Tibial artery (tissue), 4 donors: ENCODE measurements at regions not wholly inside any gene's neighbourhood (a gene's known extent, or its start where the extent isn't known, plus 50 kb on each side); places are given as distances from the start of the nearest gene placed in this dataset.
A peak's percentile ranks its signal among the peaks of the same experiment; 100 is the strongest.

Source experiments
- DNase-seq, 2 donors: peaks; one replicate each; pipeline ENCODE4 v3.0.0-alpha.2; 2019
- H3K27ac ChIP-seq, 2 donors: fragments of 200-600 bp; sonication (generic) in 1 of 2; 1 replicate in 1 of 2; 2 replicates in 1 of 2; pipeline ENCODE4 v1.5.1; 2018 to 2019; ENCODE audit warnings: mild to moderate bottlenecking in 1 of 2
- H3K27me3 ChIP-seq, 2 donors: fragments of 200-600 bp; sonication (generic) in 1 of 2; one replicate each; pipeline versions ENCODE4 v1.5.1 to v1.6.0; 2016 to 2019
- H3K36me3 ChIP-seq, 3 donors: fragments of 200-600 bp; sonication (generic) in 2 of 3; one replicate each; pipeline ENCODE4 v1.5.1; 2016 to 2019; ENCODE audit warnings: mild to moderate bottlenecking in 2 of 3
- H3K4me1 ChIP-seq, 4 donors: fragments of 200-600 bp; sonication (generic) in 2 of 4; 1 replicate in 3 of 4; 2 replicates in 1 of 4; pipeline ENCODE4 v1.5.1; 2016 to 2019
- H3K4me3 ChIP-seq, 2 donors: fragments of 200-600 bp; sonication (generic) in 1 of 2; 1 replicate in 1 of 2; 2 replicates in 1 of 2; pipeline ENCODE4 v1.5.1; 2018 to 2019; ENCODE audit warnings: mild to moderate bottlenecking in 2 of 2
- H3K9me3 ChIP-seq, 3 donors: fragments of 200-600 bp; sonication (generic) in 1 of 3; one replicate each; pipeline ENCODE4 v1.5.1; 2016 to 2019
- intact Hi-C: fragments of 100-400 bp; cut with DNase I; formaldehyde crosslinking; loops from one replicate; pipeline ENCODE4 v1.15.0; 2023; ENCODE audit warnings: low total_unique reads
- TF ChIP-seq, protein P1 (sequence below), 2 experiments: fragments of 200-600 bp in 1 of 2; fragments of 450-650 bp in 1 of 2; IDR thresholded peaks; one replicate each; pipeline ENCODE4 v1.5.1; 2017 to 2019; ENCODE audit warnings: antibody characterized with exemption in 2 of 2, mild to moderate bottlenecking in 1 of 2, moderate library complexity in 1 of 2

DNA sequence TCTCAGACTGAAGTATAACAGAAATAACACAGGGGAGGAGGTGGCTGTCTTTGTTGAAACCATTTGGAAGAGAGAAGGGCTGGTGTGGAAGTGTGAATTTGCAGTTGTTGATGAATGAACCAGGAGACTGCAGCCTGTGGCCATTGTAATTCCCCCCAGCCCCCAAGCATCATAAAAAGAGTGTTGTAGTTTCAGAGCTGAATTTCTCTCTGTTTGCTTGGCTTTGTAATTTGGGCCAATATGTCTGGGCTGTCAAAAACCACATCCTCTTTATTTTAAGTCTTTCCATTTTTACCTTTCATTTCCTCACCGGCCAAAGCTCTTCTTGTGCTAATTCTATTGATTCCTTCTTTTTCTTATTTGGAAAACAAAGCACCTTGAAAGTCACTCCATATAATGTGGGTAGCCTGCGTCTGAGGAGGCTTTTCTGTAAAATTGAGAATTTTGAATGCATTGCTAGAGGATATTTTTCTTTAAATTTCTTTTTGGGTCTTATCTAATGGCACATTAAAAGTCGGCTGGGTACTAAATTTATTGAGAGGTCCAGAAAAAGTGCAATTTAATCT is 383.3 kb downstream of the OSTF1 start:
- H3K4me3 ChIP-seq, result no peak overlapping the region
- no peaks in the 10 kb centered on the region for H3K27me3 ChIP-seq
- H3K9me3 ChIP-seq, result no peaks in the 10 kb centered on the region
- no peaks in the 10 kb centered on the region for H3K36me3 ChIP-seq
- no peaks in the 10 kb centered on the region for H3K4me1 ChIP-seq
- no peak for DNase-seq
- TF ChIP-seq, protein P1, sequence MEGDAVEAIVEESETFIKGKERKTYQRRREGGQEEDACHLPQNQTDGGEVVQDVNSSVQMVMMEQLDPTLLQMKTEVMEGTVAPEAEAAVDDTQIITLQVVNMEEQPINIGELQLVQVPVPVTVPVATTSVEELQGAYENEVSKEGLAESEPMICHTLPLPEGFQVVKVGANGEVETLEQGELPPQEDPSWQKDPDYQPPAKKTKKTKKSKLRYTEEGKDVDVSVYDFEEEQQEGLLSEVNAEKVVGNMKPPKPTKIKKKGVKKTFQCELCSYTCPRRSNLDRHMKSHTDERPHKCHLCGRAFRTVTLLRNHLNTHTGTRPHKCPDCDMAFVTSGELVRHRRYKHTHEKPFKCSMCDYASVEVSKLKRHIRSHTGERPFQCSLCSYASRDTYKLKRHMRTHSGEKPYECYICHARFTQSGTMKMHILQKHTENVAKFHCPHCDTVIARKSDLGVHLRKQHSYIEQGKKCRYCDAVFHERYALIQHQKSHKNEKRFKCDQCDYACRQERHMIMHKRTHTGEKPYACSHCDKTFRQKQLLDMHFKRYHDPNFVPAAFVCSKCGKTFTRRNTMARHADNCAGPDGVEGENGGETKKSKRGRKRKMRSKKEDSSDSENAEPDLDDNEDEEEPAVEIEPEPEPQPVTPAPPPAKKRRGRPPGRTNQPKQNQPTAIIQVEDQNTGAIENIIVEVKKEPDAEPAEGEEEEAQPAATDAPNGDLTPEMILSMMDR (IDR thresholded peaks at IDR 0.05), result no peak
- intact Hi-C loops, result no loop called here
- H3K27ac ChIP-seq, result no peak overlapping the region

GRCh38 chr9:75482566-75482965 is 394.3 kb downstream of the OSTF1 start:
- H3K36me3 ChIP-seq, result no peaks in the 10 kb centered on the region
- H3K9me3 ChIP-seq, result peaks cover 0 to 6% (median 4%) of the 10 kb centered on the region in 3 donors
- H3K27ac ChIP-seq, result no peak overlapping the region
- H3K4me1 ChIP-seq, result peaks cover 0 to 4% (median 0%) of the 10 kb centered on the region in 4 donors
- TF ChIP-seq, protein P1 (IDR thresholded peaks at IDR 0.05), result no peak
- no peaks in the 10 kb centered on the region for H3K27me3 ChIP-seq
- no peak for DNase-seq
- intact Hi-C loops, result no loop called here
- no peak overlapping the region for H3K4me3 ChIP-seq

DNA sequence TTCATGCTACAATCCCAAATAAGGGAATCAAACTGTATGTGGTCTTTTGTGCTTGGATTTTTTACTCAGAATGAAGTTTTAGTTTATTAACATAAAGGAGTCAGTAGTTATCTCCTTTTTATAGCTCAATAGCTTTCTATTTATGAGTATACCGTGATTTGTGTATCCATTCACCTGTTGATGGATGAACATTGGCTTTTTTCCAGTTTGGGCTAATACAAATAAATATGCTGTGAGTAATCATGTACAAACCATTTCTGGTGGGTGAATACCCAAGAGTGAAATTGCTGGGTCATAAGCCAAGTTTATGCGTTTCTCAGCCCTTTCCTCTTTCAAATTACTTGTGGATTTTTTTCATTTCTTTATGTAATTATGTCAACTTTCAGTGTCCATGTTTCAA is 395.3 kb downstream of the OSTF1 start:
- TF ChIP-seq, protein P1 (IDR thresholded peaks at IDR 0.05), result no peak
- DNase-seq, result no peak

DNA sequence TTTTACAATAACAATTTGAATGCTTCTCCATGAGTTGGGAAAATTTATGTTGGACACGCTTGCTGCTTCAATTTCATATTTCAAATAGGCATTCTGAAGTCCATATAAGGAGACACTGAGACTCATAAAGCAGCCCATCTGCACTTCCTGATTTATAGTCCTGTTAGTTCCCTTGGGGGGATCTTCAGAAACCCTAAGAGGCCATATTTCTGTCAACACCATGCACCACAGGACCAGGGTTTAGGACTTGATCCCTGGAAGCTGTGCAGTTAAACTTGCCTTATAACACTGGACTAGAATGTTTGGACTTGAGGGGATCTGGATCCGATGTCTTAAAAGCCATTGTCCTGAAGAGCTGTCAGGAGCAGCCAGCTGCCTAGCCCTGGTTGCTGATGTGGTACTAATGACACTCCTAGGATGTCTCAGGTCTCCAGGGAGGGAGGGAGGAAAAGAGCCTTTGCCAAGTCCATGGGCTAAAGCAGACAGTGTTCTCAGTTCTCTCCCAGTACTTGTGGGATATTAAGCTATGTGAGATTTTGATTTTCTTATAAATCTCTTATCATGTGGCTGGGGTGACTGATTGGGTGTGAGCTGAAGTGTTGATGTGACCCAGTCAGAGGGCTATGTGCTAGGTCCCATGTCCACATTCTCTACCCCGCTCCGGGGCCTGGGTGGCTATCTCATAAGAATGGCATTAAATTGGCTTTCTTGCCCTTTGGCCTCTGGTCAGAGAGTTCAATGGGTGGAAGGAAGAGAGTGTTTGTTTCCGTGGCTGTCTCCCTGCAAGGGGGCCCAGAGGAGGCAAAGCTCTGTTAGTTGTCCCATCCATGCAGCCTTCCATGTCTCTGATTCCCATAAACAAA is 399.8 kb downstream of the OSTF1 start:
- TF ChIP-seq, protein P1 (IDR thresholded peaks at IDR 0.05), result no peak
- Histone ChIP-seq H3K27ac (peak overlapping the region in 1 of 2 donors; percentile 11), H3K4me1 (peaks cover 0 to 28% (median 11%) of the 10 kb centered on the region in 4 donors), H3K27me3 (no peaks in the 10 kb centered on the region), H3K9me3 (no peaks in the 10 kb centered on the region), H3K4me3 (no peak overlapping the region), H3K36me3 (no peaks in the 10 kb centered on the region)
- no peak for DNase-seq
- intact Hi-C loops, result no loop called here

More for the DNA sequence above, 395.3 kb downstream of the OSTF1 start:
- Histone ChIP-seq H3K36me3 (no peaks in the 10 kb centered on the region), H3K4me1 (peaks cover 0 to 14% (median 8%) of the 10 kb centered on the region in 4 donors), H3K27ac (no peak overlapping the region), H3K9me3 (no peaks in the 10 kb centered on the region), H3K4me3 (no peak overlapping the region), H3K27me3 (no peaks in the 10 kb centered on the region)
- intact Hi-C loops, result no loop called here

DNA sequence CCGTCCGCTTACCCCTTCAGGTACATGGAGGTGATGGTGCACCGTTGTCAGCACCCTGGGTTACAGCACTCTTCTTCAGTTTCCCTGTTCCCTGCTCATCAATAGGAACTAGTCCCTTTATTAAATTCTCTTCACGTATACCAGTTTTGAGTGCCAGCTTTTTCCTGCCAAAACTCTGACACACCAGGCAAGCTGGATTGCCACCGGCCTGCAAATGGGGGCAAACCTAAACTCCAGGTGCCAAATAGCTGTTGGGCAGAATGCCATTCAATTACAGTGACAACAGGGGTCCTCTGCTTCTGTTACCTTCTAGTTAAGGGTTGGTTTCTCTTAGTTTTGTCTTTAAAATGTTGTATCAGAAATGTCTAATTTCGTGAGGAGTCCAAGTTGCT is 400.4 kb downstream of the OSTF1 start:
- H3K27me3 ChIP-seq, result no peaks in the 10 kb centered on the region
- H3K4me1 ChIP-seq, result peaks cover 0 to 28% (median 11%) of the 10 kb centered on the region in 4 donors
- H3K9me3 ChIP-seq, result no peaks in the 10 kb centered on the region
- H3K36me3 ChIP-seq, result no peaks in the 10 kb centered on the region
- no peak overlapping the region for H3K4me3 ChIP-seq
- no peak overlapping the region for H3K27ac ChIP-seq
- DNase-seq, result no peak
- TF ChIP-seq, protein P1 (IDR thresholded peaks at IDR 0.05), result no peak
- intact Hi-C loops, result no loop called here
